NCI-H748 treated with DMSO at 0.1 percent for 48 hours (cell line): ENCODE measurements at regions not wholly inside any gene's neighbourhood (a gene's known extent, or its start where the extent isn't known, plus 50 kb on each side); places are given as distances from the start of the nearest gene placed in this dataset.
"Not testable (repeated sequence)": the region's sequence is repeated elsewhere in the genome, so short reads cannot be mapped to it uniquely, and the experiment has no call there.

Source experiments
- DNase-seq: peaks from one replicate; lab custom pipeline; 2025; lab: John Stamatoyannopoulos, UW

GRCh38 chr14:106044515-106044914 lies 518.1 kb downstream of the TMEM121 start:
- DNase-seq = no peak

DNA sequence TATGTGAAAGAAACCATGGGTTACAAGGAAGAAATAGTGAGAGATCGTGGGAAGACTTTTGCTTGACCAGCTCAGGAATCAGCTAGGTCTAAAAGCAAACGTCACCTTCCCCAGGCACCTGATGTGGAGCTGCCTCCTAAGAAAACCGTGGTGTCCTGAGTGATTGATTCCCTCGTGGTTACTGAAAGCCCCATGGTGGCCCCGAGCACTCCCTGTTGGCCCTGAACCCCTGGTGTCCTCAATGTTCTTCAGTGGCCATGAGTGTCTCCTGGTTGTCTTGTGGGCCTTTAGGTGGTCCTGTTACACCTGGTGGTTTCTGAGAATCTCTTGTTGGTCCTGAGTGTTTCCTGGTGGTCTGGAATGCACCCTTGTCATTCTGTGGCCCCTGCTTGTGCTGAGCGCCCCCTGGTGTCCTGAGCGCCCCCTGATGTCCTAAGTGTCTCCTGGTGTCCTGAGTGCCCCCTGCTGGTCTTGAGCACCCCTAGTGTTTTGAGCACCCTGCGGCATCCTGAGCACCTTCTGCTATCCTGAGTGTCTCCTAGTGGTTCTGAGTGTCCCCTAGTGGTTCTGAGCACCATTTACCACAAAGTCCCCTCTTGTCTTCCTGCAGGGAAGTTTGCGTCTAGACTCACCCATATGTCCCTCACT lies 518.7 kb downstream of the TMEM121 start:
- no peak for DNase-seq

- no peak for DNase-seq
Measured at GRCh38 chr14:106051796-106052195, 525.4 kb downstream of the TMEM121 start.

- DNase-seq = no peak
Measured at GRCh38 chr14:106055289-106055688, 528.9 kb downstream of the TMEM121 start.

- no peak for DNase-seq
Measured at GRCh38 chr14:106058342-106058741, 532.0 kb downstream of the TMEM121 start.

- DNase-seq = no peak
Measured at GRCh38 chr14:106060276-106060975, 534.0 kb downstream of the TMEM121 start.

DNA sequence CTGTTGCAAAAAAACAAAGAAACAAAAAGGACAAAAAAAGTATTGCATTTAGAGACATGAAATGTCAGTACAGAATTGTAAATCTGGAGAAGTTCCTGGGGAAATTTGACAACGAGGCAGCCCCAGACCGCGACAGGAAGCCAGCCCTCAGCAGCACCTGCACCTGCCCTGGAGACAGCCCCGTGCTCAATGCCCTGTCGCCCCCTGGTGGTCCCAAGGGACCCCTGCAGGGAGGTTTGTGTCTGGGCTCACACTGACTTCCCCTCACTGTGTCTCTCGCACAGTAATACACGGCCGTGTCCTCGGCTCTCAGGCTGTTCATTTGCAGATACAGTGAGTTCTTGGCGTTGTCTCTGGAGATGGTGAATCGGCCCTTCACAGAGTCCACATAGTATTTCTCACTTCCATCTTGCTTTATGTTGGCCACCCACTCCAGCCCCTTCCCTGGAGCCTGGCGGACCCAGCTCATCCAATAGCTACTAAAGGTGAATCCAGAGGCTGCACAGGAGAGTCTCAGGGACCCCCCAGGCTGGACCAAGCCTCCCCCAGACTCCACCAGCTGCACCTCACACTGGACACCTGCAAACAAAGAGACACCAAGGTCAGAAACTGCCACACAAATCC lies 535.6 kb downstream of the TMEM121 start:
- DNase-seq = peak; percentile 32

GRCh38 chr14:106062502-106063272 lies 536.3 kb downstream of the TMEM121 start:
- DNase-seq = no peak

DNA sequence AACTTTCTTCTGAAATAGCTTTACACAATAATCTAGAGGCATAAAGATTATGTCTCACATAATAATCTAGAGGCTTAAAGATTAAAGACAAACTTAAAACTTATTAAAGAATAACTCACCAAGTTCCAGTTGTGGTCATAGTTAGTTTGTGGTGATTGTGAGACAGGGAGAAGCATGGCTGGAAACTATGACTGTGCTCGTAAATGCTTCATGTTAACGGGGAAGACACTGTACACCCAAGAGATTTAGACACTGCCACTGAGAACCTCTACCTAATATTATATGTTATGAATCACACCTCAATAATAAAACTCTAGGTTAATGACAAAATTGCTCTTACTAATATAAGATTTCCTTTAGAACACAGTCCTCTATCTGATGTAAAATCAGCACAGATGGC lies 541.6 kb downstream of the TMEM121 start:
- no peak for DNase-seq

- no peak for DNase-seq
Measured at GRCh38 chr14:106069804-106070625, 543.6 kb downstream of the TMEM121 start.

- DNase-seq = no peak
Measured at GRCh38 chr14:106080922-106081321, 554.5 kb downstream of the TMEM121 start.

DNA sequence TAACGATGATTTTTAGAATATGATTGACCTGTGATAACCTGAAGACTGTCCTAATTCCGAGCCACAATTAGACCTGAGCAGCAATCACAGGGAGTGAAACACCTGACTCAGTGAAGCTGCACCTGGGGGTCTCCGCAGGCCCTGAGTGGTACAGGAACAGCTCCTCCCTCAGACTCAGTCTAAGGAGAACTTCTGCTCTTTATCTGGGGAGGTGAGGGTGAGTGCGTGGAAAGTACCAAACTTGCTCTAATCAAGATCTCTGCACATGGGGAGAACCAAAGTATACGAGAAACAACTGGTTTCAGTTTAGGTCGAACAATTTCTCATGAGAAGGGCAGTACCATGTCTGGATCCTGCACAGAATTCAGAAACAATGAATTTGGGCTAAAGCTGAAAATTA lies 555.3 kb downstream of the TMEM121 start:
- not testable (repeated sequence) for DNase-seq

GRCh38 chr14:106083082-106083481 lies 556.7 kb downstream of the TMEM121 start:
- DNase-seq = no peak

DNA sequence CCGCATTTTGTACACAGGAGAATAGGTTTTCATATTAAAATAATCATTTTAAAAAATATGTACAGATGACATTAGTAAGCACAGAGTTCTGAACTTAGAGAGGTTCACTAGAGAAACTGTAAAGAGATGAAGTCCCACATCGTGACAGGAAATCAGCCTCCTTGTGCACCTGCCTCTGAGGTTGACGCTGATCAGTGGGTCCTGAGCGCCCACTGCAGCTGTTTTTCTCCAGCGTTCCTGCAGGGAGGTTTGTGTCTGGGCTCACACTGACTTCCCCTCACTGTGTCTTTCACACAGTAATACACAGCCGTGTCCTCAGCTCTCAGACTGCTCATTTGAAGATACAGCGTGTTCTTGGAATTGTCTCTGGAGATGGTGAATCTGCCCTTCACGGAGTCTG lies 561.5 kb downstream of the TMEM121 start:
- DNase-seq = no peak

- DNase-seq = not testable (repeated sequence)
Measured at GRCh38 chr14:106088860-106089259, 562.5 kb downstream of the TMEM121 start.

GRCh38 chr14:106094654-106095189 lies 568.3 kb downstream of the TMEM121 start:
- DNase-seq = no peak

GRCh38 chr14:106107703-106108102 lies 581.3 kb downstream of the TMEM121 start:
- DNase-seq = no peak

- no peak for DNase-seq
Measured at GRCh38 chr14:106109337-106109736, 583.0 kb downstream of the TMEM121 start.

DNA sequence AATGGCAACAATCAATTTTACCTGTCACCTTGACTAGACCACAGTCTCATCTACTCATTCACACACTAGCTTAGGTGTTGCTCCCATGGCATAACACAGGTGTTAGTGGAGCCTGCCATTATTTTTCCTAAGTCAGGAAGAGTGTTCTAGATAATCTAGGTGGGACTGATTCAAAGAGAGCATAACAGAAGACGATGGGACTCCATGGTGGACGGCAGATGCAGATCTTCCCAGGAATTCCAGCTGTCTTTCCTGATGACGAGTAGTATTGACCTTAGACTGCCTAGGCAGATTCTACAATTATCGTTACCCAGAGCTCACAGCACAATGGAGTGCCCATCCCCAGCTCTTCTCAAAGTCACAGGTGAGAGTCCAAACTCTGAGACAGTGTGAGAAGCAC lies 589.0 kb downstream of the TMEM121 start:
- no peak for DNase-seq

DNA sequence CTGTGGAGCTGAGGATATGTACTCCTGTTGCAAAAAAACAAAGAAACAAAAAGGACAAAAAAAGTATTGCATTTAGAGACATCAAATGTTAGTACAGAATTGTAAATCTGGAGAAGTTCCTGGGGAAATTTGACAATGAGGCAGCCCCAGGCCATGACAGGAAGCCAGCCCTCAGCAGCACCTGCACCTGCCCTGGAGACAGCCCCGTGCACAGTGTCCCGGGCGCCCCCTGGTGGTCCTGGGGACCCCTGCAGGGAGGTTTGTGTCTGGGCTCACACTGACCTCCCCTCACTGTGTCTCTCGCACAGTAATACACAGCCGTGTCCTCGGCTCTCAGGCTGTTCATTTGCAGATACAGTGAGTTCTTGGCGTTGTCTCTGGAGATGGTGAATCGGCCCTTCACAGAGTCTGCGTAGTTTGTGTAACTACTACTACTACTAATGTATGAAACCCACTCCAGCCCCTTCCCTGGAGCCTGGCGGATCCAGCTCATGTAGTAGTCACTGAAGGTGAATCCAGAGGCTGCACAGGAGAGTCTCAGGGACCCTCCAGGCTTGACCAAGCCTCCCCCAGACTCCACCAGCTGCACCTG lies 590.1 kb downstream of the TMEM121 start:
- not testable (repeated sequence) for DNase-seq

DNA sequence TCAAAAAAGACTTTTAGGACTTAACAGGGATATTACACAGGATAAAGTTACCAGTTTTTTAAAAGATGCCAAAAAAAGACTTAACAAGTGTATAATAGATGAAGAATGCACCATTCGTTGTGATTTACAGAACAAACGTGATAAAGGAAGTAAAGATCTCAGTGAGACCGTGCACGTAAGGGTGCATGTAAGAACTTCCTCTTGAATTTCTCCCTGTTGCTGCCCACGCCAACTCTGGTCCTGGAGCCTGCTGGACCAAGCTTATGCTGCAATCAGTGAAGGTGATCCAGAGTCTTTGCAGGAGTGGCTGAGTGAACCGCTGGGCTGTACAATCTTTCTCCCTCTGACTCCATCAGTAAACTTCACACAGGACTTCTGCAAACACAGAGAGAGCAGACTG lies 593.7 kb downstream of the TMEM121 start:
- DNase-seq = no peak
